GM10248 (cell line): ENCODE measurements at regions not wholly inside any gene's neighbourhood (a gene's known extent, or its start where the extent isn't known, plus 50 kb on each side); places are given as distances from the start of the nearest gene placed in this dataset.

Experiments
- CTCF ChIA-PET: fragments of 300-600 bp; sonication (Branson Sonifier 250); formaldehyde crosslinking; extraction: SDS; loops from one replicate; lab custom pipeline; 2021; ENCODE audit warnings: antibody characterized with exemption; lab: Yijun Ruan, JAX
- POLR2A ChIA-PET: fragments of 350-650 bp; sonication (Branson Sonifier 250); formaldehyde crosslinking; extraction: SDS; loops from one replicate; lab custom pipeline; 2020; ENCODE audit warnings: antibody characterized with exemption; lab: Yijun Ruan, JAX
- DNase-seq: peaks from one replicate; pipeline ENCODE4 v3.0.0; 2012; ENCODE audit errors: extremely low spot score
- TF ChIP-seq, protein P1 (sequence below): IDR thresholded peaks from 2 replicates; pipeline ENCODE4 v1.5.1; 2012; ENCODE audit warnings: mild to moderate bottlenecking, low read depth; ENCODE audit errors: extremely low read depth, missing control alignments, control extremely low read depth

DNA sequence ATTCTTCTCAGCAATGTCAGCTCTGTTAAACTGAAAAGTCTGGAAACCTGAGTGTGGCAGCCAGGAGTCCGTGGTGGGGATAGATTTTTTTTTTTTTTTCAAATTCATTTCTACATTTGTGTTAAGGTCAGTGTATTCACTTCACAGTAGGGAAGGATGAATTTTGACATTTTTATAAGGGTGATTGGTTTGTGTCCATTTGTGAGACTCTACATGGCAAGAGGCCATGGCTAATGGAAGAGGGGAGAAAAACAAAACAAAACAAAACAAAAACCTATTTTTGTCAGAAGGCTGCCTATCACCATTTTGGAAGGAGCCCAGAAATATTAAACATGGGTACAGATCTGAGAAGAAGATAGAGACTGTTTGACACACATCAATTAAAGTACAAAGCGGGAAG lies 176.1 kb downstream of the RMST start:
- TF ChIP-seq, protein P1, sequence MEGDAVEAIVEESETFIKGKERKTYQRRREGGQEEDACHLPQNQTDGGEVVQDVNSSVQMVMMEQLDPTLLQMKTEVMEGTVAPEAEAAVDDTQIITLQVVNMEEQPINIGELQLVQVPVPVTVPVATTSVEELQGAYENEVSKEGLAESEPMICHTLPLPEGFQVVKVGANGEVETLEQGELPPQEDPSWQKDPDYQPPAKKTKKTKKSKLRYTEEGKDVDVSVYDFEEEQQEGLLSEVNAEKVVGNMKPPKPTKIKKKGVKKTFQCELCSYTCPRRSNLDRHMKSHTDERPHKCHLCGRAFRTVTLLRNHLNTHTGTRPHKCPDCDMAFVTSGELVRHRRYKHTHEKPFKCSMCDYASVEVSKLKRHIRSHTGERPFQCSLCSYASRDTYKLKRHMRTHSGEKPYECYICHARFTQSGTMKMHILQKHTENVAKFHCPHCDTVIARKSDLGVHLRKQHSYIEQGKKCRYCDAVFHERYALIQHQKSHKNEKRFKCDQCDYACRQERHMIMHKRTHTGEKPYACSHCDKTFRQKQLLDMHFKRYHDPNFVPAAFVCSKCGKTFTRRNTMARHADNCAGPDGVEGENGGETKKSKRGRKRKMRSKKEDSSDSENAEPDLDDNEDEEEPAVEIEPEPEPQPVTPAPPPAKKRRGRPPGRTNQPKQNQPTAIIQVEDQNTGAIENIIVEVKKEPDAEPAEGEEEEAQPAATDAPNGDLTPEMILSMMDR = no peak
- ChIA-PET CTCF (interaction anchor here (1.1 to 1.4 kb wide), 3 partner anchors 11 to 66 kb away, joined by 3 read pairs; no protein-coding TSS in a partner anchor), POLR2A (no interaction called here)
- DNase-seq = no peak

- no peak for DNase-seq
- TF ChIP-seq, protein P1 = no peak
- CTCF ChIA-PET = interaction anchor here (1.1 to 1.2 kb wide), 2 partner anchors 29 to 67 kb away, joined by 3 read pairs; no protein-coding TSS in a partner anchor
- POLR2A ChIA-PET = no interaction called here
These were observed 177.1 kb downstream of the RMST start for GRCh38 chr12:97639702-97640101.

DNA sequence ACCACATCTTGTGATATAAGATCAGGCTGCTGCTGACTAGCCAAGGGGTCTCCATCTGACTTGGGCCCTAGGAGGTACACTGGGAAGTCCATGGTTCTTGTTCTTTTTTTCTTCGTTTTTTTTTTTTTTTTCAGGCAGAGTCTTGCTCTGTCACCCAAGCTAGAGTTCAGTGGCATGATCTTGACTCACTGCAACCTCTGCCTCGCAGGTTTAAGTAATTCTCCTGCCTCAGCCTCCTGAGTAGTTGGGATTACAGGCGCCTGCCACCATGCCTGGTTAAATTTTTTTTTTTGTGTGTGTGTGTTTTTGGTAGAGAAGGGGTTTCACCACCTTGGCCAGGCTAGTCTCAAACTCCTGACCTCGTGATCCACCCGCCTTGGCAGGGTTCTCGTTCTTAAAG lies 178.2 kb downstream of the RMST start:
- TF ChIP-seq, protein P1 = no peak
- ChIA-PET POLR2A (no interaction called here), CTCF (no interaction called here)
- no peak for DNase-seq

- ChIA-PET CTCF (no interaction called here), POLR2A (no interaction called here)
- TF ChIP-seq, protein P1 = no peak
- DNase-seq = no peak
These were observed 180.3 kb downstream of the RMST start for GRCh38 chr12:97642911-97643310.

GRCh38 chr12:97643924-97644323 lies 181.3 kb downstream of the RMST start:
- ChIA-PET CTCF (no interaction called here), POLR2A (no interaction called here)
- TF ChIP-seq, protein P1 = no peak
- DNase-seq = no peak

DNA sequence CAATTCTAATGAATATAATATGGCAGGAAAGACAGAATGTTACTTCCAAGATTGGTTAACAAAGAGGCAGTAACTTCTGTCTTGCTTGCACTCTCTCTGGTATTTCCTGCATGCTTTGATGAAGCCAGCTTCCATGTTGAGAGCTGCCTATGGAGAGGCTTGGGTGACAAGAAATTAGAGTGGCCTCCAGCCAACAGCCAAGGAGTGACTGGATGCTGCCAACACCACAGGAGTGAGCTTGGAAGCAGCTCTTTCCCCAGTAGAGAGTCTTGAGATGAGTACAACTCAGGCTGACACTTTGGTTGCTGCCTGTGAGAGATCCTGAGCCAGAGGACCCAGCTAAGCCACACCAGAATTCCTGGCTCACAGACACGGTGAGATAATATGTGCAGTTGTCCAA lies 183.1 kb downstream of the RMST start:
- ChIA-PET POLR2A (no interaction called here), CTCF (no interaction called here)
- TF ChIP-seq, protein P1 = no peak
- DNase-seq = no peak

DNA sequence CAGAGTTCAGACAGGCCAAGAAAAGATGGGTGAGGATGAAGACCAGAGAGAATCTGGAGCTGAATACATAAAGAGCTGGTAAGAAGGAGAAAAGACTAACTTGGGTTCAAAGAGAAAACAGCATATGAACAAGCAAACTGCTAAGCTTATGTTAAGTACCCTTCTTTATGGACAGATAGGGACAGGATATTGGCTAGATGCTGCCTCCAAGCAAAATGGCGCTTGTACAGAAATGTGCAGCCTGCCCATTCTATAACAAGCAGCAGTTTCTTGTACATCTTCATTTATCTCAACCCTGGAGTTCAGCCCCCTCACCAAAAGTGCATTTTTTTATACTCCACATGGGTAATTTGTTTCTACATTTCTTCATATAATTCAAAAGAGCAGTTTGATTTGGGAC lies 184.5 kb downstream of the RMST start:
- TF ChIP-seq, protein P1 = no peak
- DNase-seq = no peak
- POLR2A ChIA-PET = no interaction called here

More for the DNA sequence above, 184.5 kb downstream of the RMST start:
- CTCF ChIA-PET = no interaction called here
